ENCODE measurements at regions not wholly inside any gene's neighbourhood (a gene's known extent, or its start where the extent isn't known, plus 50 kb on each side); places are given as distances from the start of the nearest gene placed in this dataset.

GRCh38 chr5:158644301-158644700, 455.4 kb downstream of the EBF1 start:
- no peak for DNase-seq

- DNase-seq = no peak
Measured at GRCh38 chr5:158643840-158644239, 455.9 kb downstream of the EBF1 start.

- no peak for DNase-seq
Measured at GRCh38 chr5:158642879-158643278, 456.8 kb downstream of the EBF1 start.

GRCh38 chr5:158641016-158641415, 458.7 kb downstream of the EBF1 start:
- no peak for DNase-seq

GRCh38 chr5:158640593-158640980, 459.1 kb downstream of the EBF1 start:
- no peak for DNase-seq

GRCh38 chr5:158639881-158640592, 459.7 kb downstream of the EBF1 start:
- DNase-seq = no peak

- DNase-seq = no peak
Measured at GRCh38 chr5:158638396-158638795, 461.3 kb downstream of the EBF1 start.

- no peak for DNase-seq
Measured at GRCh38 chr5:158637039-158637438, 462.7 kb downstream of the EBF1 start.

- no peak for DNase-seq
Measured at GRCh38 chr5:158635565-158635964, 464.2 kb downstream of the EBF1 start.

GRCh38 chr5:158634714-158635113, 465.0 kb downstream of the EBF1 start:
- DNase-seq = no peak

- no peak for DNase-seq
Measured at GRCh38 chr5:158629591-158630312, 470.0 kb downstream of the EBF1 start.

- DNase-seq = no peak
Measured at GRCh38 chr5:158626718-158627117, 473.0 kb downstream of the EBF1 start.

- no peak for DNase-seq
Measured at GRCh38 chr5:158623971-158624370, 475.7 kb downstream of the EBF1 start.

GRCh38 chr5:158621391-158621790, 478.3 kb downstream of the EBF1 start:
- DNase-seq = no peak

GRCh38 chr5:158619083-158619788, 480.5 kb downstream of the EBF1 start:
- no peak for DNase-seq

- no peak for DNase-seq
Measured at GRCh38 chr5:158618256-158618655, 481.5 kb downstream of the EBF1 start.

GRCh38 chr5:158616707-158617106, 483.0 kb downstream of the EBF1 start:
- no peak for DNase-seq

GRCh38 chr5:158614951-158615350, 484.8 kb downstream of the EBF1 start:
- no peak for DNase-seq

GRCh38 chr5:158611581-158611980, 488.1 kb downstream of the EBF1 start:
- DNase-seq = no peak

GRCh38 chr5:158610051-158610415, 489.7 kb downstream of the EBF1 start:
- DNase-seq = no peak

GRCh38 chr5:158609333-158610050, 490.2 kb downstream of the EBF1 start:
- DNase-seq = no peak

- no peak for DNase-seq
Measured at GRCh38 chr5:158607088-158607487, 492.6 kb downstream of the EBF1 start.

- DNase-seq = no peak
Measured at GRCh38 chr5:158606233-158606632, 493.5 kb downstream of the EBF1 start.
